Stimulated activated CD8-positive, alpha-beta memory T cell treated with anti-CD3 and anti-CD28 coated beads, Interleukin-4, amount 100 ng/mL, for 4 hours (primary cell): ENCODE measurements at regions not wholly inside any gene's neighbourhood (a gene's known extent, or its start where the extent isn't known, plus 50 kb on each side); places are given as distances from the start of the nearest gene placed in this dataset.

Experiments
- DNase-seq, 2 donors: peaks; one replicate each; pipeline ENCODE4 v3.0.0-alpha.2; 2020; ENCODE audit warnings: low read depth in 2 of 2, low spot score in 1 of 2

DNA sequence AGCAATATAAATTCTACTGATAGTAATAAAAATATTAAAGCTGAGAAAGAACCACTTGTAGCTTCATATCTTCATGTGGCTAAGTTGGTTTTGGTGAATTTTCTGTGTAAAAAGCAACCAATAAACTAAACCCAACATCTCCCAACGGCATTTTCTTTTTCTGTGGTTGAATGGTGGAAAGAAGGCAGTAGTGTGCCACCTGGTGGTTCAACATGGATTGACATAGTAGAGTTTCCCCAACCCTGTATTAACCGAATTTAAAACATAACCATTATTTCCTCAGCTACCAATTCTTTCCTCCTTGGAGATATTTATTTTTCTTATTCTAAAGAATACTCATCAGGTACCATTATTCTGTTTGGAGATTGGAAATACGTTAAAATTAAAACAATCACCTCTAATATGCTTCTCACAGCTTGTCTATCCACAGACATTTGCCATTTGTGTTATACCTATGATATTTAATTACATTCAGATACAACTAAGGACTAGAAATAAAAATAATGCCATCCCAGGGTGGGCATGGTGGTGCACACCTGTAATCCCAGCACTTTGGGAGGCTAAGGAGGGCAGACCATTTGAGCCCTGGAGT, 117.1 kb upstream of the EEF1E1 start:
- peak in 1 of 2 donors; percentile 6 for DNase-seq

DNA sequence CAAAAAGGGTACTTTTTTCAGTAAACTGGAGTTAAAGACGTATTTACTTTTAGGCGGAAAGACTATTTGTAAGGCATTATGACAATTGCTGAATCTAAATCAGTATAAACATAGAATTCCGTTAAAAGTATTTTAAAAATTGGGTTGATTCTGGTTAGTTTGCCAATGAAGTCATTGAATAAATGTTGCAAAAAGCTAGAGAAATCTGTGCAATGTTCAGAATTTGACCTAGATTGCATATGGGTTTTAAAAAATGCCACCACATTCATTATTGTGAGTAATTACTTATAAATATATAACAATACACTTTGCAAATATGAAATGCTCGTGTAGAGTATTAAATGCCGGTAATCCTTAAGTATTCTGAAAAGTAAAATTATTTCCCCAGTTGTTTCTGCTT, 116.5 kb upstream of the EEF1E1 start:
- DNase-seq: no peak

DNA sequence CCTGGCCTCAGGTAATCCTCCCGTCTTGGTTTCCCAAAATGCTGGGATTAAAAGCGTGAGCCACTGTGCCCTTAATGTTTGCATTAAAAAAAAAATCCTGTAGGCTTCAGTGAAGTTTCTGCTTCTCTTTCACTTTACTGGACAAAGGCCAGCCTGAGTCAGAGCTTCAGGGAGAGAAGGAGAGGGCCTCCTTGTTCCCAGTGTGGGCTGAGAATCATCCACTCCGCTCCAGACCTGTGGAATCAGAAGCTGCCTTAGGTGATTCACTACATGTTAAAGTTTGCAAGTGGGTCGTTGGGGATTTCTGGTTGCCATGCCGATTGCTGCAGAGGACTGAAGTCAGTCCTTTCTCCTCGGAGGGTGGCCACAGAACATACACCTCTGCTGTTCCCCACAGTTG, 113.3 kb upstream of the EEF1E1 start:
- no peak for DNase-seq

DNA sequence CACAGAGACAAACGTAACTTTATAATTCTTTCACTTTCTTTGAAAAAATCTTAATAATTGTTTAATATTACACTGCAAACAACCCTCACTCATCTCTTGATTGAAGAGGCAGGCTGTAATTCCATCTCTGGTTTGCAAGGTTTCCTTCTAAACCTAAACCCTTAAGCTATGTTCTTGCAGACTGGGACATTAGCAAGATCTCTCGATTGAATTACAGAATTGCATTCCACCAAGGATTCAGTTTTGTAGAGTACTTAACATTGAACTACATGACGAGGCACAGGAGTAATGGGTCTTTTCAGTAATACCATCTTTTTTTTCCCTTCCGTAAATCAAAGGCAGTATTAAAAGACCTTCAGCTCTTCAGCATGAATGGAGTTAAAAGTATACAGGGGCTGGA, 111.6 kb upstream of the EEF1E1 start:
- DNase-seq: no peak

DNA sequence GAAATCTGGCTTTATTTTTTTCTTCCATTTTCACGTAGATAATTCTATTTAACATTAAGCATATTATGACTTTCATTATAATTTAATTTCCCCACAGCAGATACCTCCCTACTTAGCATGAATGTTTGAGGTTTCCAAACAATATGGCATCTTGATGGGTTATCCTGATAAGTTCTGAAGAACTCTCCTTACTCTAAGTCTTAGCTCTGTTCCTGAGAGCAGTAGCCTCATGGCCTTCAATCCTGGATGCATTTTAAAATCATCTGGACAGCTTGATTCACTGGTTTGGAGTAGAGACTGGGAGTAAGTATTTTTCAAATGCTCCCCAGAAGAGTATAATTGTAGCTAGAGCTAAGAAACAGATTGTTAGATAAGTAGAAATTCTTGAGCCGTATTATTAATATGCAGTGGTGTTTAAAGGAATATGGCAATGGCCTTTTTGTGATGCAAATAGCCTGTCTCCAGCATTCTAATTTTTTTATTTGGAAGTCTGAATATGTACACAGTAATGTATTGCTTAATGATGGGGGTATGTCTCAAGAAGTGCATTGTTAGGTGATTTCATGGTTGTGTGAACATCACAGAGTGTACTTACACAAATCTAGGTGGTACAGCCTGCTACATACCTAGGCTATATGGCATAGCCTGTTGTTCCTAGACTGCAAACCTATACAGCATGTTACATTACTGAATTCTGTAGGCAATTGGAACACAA, 110.5 kb upstream of the EEF1E1 start:
- DNase-seq: no peak

DNA sequence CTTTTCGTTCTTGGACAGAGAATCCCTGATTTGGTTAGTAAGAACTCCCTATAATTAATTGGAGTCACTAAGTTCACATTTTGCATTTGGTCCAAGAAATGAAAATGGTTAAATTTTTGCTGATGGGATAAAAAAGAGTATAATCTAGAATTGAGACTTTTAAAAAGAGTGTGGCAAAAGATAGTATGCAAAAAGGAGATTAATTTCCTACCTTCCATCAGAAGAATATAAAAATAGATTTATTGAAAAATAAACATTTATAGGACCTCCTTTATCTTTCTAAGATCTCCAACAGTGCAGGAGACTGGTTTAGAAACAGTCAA, 105.5 kb upstream of the EEF1E1 start:
- no peak for DNase-seq

DNA sequence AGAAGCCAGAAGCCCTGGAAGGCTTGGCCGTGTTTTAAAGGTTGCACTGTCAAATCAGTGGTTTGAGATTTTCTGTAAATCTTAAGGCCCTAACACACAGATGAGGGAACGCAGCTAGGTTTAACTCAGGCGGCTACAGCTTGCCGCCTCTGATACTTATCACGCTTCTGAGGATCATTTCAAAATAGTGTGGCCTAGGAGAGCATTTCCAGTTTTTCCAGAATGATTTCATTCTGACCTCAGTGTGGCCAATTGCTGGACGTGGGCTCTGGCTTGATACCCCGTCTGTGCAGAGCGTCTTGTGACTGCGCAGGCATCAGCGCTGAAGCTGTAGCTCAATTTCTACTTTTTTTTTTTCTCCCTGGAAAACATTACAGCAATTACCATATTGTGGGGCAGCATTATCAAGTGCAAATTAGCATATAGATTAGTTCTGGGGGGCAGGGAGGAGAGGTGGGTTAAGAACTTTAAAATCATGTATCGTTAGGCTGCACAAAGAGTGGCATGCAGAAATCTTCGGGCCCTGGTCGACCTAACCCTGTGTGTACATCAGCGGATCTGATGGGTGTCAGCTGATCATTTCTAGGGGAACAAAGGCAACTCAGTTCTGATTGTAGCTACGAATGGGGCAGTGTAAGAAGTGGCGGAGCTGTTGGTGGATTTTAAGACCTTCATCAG, 105.0 kb upstream of the EEF1E1 start:
- no peak for DNase-seq

DNA sequence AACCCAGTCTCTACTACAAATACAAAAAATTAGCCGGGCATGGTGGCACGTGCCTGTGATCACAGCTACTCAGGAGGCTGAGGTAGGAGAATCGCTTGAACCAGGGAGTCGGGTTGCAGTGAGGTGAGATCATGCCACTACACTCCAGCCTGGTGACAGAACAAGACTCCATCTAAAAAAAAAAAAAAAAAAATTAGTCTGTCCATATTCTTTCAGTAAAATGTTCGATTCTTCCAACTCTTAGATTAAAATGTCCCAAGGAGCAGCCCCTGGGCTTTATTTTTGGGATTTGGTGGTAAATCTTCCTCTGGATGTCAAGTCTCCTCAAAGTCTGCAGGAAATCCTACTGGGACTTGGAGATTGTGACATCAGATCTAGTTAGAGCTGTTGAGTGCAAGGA, 101.0 kb upstream of the EEF1E1 start:
- DNase-seq: no peak

DNA sequence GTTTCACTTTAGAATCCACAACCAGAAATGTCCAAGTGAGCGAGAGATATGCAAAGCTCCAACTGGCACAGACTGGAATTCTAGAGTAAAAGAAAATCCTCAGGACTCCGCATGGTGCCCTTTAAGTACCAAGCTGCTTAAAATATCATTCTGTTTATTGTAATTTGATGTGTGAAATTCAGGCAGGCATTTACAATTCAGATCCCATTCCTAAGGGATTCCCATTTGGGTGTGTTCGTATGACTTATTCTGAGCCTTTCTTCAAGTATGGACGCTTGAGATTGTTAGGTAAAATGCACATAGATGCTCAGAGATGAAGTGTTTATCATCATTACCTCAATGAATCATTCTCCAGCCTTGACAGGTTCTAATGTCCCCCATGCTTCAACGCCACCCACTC, 99.3 kb upstream of the EEF1E1 start:
- no peak for DNase-seq

DNA sequence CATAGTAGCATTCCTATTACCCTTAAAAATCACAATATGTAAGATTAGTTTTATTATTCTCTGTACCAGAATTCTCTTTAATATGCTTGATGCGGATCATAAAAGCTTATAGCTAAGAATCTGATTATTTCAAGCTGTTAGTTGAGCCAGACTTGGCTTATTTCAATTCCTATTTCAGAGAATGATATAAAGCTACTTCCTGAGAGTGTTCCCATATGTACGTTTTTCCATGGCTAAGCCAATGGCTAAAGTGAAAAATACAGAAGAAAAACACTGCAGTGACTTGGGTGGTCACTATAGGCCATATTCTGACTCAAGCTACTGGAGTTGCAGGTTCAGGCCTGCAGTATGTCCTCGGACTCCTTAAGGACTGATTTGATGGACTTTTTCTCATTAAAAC, 97.9 kb upstream of the EEF1E1 start:
- DNase-seq: no peak

DNA sequence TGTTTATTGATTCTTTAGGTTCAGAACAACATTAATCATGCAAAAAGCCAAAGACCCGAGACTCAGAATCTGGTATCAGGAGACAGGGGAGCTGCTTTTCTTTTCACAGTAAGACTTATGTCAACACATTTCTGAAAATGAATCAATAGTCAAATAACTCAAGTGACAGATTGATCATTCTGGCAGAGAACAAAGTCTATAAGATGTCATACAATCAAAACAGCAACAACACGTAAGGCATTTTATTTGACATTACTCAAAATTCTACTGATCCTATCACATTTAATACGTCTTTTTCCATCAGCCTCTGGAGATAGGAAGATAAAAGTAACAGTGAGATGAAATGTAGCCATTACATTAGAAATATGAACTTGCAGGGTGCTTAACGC, 93.4 kb upstream of the EEF1E1 start:
- DNase-seq: no peak

DNA sequence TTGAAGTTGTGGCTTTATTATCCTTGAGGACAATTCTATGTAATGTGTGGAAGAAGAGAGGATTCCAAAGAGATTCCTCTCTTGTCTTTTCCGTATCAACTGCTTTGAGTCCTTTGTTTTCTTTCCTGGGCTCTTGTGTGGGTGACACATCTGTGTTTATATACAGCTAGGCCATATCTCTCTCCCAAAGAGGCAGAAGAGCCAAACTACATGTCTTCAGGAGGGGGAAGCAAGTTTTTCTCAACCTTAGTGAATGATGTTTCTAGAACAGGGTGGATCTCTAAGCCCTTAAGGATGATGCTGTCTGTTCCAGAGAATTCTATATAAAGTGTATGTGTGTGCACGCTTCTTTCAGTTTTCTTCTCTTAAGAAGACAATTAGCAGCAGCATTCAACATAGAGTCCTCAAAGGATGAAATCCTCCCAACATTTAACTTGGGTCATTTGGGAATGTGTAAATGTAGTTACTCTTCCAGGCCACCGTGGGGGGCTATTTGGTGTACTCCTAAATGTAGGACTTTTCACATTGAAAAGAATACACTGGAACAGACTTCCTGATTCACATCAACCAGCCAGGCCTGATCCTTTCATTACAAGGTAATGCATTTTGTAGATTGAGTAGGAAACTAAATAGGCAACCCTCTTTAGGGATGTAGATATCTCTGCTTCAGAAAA, 92.8 kb upstream of the EEF1E1 start:
- no peak for DNase-seq

DNA sequence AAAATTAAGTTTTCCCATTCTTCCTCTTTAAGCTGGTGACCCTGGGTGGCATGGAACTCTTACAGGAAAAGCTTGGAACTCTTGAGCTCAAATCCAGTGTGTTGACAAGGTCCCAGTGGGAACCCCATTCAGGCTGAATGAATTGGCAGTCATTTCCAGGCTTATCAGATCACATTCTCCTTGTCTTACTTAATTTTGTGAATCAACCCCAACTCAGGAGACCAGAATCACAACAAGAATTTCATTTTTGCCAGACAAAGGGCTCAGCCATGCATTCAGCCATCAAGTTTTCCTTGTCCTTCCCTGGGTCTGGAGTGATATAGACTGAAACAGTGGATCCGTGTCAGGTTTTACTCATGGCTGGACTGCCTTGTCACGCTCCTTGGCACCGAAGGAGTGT, 92.1 kb upstream of the EEF1E1 start:
- no peak for DNase-seq

DNA sequence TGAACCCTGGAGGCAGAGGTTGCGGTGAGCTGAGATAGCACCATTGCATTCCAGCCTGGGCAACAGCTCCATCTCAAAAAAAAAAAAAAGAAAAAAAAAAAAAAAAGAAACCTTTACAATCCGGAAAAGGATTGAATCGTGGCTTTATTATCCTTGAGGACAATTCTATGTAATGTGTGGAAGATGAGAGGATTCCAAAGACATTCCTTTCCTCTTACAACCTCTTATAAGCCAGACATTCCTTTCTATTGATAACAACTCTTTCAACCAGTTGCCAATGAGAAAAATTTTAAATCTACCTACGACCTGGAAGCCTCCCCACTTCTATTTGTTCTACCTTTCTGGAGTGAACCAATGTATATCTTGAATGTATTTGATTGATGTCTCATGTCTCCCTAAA, 91.2 kb upstream of the EEF1E1 start:
- DNase-seq: no peak

DNA sequence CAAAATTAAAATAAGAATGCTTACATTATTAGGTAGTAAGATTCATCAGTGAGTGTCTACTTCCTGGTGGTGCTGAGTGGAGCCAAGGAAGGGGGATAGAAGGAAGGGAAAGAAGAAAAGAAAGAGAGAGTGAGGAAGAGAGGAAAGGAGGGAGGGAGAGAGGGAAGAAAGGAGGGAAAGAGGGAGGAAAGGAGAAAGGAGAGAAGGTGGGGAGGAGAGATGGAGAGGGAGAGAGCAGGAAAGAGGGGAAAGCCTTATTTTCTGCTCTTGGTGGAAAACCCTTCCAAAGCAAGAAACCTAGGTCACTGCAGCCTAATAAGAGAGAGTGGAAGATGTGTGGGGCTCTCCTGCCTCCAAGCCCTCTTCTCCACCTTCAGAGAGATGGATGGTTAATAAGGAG, 90.2 kb upstream of the EEF1E1 start:
- no peak for DNase-seq

DNA sequence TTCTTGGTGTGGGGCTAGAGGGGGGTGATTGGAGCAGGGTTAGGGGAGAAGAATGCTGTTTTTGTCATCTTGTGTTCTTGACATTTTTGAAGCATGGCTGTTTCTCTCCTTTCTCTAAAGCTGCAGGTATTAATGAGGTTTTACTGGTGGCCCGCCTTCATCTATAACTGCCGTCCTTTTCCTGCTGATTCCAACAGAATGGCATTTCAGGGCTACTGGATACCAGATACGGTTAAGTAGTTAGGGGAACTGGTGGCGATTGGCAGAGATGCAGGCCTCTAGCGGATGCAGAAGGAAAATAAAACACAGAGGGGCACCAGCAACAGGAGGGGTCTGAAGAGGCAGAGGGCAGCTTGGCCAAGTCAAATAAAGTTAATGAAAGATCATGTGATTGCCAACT, 89.7 kb upstream of the EEF1E1 start:
- no peak for DNase-seq

DNA sequence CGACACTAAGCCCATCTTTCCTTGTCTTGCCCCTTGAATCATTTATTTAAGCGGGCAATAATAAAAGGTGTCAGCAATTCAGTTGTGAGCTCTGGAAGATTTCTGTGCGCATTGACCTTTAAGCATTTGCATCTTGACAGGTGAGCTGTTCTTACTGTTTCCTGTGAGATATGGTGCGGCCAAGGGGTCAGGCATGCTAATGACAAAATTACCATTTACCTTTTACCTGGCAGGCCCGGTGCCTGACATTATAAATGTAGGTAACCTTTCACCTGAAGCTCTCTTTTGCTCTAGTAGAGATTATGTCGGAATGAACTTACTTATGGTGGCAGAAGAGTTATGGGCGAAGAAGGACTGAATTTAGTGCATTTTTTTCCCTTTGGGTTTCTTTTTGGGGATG, 89.3 kb upstream of the EEF1E1 start:
- DNase-seq: no peak

DNA sequence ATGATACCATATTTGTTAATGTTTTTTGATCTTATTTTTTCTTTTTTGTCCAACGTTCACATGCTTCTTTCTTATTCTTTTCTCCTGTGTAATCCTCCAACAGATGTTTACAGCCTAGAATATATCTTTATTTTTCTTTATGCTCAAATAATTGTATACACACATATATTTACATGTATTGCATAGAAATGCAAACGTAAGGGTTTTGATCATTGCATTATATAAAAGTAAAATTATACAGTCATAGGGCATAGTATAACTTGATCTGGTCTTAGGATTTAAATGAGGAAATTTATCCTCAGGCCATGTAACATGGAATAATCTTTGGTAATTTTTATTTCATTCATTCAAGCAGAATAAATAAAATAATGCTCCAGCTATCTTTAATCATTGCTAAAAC, 84.9 kb upstream of the EEF1E1 start:
- DNase-seq: no peak

DNA sequence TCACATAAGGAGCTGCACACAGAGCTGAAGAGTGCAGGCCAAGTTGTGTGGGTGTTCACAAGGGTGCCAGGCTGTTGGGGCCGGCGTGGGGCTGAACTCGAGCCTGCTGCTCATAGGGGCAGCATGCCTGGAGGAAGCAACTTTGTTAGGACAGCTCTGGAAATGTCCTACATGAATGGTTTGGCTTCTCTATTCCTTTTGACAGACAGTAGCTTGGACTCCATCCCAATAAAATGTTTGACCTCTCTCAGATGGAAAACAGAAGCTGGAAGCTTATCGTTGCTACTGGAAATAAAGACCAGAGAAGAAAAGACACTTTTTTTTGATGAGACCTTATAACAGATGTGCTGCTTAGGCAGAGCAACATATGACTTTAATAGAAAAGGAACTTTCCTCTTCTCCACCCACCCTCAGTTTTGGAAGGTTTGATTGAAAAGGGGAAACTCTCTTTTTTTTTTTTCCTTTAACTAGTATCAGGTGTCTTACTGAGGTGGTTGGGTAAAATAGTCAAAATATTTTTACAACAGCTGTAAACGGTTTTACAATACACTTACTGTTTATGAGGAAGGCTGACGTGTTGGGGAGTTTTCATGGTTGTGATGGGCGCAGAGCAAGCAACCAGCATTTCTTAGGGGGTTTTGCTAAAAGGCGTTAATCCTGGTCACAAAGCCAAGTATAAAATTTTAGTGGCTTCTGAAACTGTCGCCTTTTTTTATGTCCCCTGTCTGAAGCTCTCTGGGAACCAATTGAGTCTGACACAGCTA, 80.7 kb upstream of the EEF1E1 start:
- DNase-seq: no peak

DNA sequence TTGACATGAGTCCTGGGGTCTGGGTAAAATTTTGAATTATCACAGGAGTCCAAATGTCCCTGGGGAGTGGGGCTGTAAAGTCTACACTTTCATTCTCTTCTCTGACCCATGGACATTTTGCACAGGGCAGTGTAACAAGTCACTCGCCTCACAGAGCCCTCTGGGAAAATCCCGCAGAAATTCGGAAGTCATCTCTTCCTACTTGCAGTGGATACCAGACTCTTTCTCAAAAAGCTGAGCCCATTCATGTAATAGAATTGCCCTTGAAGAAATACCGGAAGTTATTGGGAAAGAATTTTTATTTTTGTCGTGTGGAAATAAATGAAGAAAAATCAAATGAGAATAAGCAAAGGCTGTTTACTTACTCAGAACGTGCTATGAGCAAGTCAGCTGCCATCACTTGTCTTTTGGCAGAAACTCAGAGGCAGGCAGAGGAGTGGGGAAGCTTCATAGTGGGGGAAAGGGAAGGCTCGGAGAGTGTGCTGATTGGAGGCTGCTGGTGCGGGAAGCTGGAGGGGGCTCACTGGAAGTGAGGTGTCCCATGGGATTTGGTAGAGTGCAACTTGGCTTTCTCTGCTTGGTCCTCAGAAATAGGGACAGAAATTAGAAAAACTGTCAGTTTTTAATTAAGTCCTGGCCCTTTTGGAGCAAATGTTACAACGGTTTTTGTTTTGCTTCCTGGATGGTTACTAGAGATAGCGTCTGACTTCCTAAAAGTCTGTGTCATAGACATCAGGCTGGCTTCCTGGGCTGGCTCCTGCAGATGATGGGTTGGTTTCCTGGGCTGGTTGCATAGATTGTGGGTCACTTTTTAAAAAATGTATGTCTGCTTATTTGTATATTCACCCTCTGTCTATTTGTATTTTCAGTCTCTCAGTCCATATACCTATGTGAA, 79.8 kb upstream of the EEF1E1 start:
- no peak for DNase-seq
